ENCODE measurements at regions not wholly inside any gene's neighbourhood (a gene's known extent, or its start where the extent isn't known, plus 50 kb on each side); places are given as distances from the start of the nearest gene placed in this dataset.

DNA sequence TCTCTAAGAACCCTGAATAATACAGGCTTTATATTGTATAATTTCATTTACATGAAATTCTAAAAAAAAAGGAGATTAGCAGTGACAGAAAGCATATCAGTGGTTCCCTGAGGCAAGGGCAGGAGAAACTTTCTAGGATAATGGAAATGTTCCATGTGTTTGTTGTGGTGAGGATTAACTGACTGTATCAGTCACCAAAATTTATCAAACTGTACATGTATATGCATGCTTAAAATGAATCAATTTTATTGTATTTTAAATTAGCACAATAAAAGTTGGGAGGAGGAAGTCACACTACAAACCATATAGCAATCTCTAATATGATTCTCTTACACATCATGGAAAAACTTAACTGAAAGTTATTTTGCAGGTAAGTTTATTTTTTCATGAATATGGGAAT is 396.8 kb downstream of the EFNB2 start:
- TF ChIP-seq, protein P1, sequence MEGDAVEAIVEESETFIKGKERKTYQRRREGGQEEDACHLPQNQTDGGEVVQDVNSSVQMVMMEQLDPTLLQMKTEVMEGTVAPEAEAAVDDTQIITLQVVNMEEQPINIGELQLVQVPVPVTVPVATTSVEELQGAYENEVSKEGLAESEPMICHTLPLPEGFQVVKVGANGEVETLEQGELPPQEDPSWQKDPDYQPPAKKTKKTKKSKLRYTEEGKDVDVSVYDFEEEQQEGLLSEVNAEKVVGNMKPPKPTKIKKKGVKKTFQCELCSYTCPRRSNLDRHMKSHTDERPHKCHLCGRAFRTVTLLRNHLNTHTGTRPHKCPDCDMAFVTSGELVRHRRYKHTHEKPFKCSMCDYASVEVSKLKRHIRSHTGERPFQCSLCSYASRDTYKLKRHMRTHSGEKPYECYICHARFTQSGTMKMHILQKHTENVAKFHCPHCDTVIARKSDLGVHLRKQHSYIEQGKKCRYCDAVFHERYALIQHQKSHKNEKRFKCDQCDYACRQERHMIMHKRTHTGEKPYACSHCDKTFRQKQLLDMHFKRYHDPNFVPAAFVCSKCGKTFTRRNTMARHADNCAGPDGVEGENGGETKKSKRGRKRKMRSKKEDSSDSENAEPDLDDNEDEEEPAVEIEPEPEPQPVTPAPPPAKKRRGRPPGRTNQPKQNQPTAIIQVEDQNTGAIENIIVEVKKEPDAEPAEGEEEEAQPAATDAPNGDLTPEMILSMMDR (conservative IDR thresholded peaks at IDR 0.05; ENCODE audit: low read depth in 2 of 2) = no peak
- TF ChIP-seq, protein P2, sequence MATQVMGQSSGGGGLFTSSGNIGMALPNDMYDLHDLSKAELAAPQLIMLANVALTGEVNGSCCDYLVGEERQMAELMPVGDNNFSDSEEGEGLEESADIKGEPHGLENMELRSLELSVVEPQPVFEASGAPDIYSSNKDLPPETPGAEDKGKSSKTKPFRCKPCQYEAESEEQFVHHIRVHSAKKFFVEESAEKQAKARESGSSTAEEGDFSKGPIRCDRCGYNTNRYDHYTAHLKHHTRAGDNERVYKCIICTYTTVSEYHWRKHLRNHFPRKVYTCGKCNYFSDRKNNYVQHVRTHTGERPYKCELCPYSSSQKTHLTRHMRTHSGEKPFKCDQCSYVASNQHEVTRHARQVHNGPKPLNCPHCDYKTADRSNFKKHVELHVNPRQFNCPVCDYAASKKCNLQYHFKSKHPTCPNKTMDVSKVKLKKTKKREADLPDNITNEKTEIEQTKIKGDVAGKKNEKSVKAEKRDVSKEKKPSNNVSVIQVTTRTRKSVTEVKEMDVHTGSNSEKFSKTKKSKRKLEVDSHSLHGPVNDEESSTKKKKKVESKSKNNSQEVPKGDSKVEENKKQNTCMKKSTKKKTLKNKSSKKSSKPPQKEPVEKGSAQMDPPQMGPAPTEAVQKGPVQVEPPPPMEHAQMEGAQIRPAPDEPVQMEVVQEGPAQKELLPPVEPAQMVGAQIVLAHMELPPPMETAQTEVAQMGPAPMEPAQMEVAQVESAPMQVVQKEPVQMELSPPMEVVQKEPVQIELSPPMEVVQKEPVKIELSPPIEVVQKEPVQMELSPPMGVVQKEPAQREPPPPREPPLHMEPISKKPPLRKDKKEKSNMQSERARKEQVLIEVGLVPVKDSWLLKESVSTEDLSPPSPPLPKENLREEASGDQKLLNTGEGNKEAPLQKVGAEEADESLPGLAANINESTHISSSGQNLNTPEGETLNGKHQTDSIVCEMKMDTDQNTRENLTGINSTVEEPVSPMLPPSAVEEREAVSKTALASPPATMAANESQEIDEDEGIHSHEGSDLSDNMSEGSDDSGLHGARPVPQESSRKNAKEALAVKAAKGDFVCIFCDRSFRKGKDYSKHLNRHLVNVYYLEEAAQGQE (IDR thresholded peaks at IDR 0.05; ENCODE audit: unreplicated experiment) = no peak
- TF ChIP-seq POLR2AphosphoS5 (IDR thresholded peaks at IDR 0.05; ENCODE audit: low read depth) = no peak
- TF ChIP-seq, protein P3, sequence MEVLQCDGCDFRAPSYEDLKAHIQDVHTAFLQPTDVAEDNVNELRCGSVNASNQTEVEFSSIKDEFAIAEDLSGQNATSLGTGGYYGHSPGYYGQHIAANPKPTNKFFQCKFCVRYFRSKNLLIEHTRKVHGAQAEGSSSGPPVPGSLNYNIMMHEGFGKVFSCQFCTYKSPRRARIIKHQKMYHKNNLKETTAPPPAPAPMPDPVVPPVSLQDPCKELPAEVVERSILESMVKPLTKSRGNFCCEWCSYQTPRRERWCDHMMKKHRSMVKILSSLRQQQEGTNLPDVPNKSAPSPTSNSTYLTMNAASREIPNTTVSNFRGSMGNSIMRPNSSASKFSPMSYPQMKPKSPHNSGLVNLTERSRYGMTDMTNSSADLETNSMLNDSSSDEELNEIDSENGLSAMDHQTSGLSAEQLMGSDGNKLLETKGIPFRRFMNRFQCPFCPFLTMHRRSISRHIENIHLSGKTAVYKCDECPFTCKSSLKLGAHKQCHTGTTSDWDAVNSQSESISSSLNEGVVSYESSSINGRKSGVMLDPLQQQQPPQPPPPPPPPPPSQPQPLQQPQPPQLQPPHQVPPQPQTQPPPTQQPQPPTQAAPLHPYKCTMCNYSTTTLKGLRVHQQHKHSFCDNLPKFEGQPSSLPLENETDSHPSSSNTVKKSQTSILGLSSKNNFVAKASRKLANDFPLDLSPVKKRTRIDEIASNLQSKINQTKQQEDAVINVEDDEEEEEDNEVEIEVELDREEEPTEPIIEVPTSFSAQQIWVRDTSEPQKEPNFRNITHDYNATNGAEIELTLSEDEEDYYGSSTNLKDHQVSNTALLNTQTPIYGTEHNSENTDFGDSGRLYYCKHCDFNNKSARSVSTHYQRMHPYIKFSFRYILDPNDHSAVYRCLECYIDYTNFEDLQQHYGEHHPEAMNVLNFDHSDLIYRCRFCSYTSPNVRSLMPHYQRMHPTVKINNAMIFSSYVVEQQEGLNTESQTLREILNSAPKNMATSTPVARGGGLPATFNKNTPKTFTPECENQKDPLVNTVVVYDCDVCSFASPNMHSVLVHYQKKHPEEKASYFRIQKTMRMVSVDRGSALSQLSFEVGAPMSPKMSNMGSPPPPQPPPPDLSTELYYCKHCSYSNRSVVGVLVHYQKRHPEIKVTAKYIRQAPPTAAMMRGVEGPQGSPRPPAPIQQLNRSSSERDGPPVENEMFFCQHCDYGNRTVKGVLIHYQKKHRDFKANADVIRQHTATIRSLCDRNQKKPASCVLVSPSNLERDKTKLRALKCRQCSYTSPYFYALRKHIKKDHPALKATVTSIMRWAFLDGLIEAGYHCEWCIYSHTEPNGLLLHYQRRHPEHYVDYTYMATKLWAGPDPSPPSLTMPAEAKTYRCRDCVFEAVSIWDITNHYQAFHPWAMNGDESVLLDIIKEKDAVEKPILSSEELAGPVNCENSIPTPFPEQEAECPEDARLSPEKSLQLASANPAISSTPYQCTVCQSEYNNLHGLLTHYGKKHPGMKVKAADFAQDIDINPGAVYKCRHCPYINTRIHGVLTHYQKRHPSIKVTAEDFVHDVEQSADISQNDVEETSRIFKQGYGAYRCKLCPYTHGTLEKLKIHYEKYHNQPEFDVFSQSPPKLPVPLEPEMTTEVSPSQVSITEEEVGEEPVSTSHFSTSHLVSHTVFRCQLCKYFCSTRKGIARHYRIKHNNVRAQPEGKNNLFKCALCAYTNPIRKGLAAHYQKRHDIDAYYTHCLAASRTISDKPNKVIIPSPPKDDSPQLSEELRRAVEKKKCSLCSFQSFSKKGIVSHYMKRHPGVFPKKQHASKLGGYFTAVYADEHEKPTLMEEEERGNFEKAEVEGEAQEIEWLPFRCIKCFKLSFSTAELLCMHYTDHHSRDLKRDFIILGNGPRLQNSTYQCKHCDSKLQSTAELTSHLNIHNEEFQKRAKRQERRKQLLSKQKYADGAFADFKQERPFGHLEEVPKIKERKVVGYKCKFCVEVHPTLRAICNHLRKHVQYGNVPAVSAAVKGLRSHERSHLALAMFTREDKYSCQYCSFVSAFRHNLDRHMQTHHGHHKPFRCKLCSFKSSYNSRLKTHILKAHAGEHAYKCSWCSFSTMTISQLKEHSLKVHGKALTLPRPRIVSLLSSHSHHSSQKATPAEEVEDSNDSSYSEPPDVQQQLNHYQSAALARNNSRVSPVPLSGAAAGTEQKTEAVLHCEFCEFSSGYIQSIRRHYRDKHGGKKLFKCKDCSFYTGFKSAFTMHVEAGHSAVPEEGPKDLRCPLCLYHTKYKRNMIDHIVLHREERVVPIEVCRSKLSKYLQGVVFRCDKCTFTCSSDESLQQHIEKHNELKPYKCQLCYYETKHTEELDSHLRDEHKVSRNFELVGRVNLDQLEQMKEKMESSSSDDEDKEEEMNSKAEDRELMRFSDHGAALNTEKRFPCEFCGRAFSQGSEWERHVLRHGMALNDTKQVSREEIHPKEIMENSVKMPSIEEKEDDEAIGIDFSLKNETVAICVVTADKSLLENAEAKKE (CRISPR knock-in tag; IDR thresholded peaks at IDR 0.05) = no peak

All from GM23338 (cell line).